ENCODE measurements at regions not wholly inside any gene's neighbourhood (a gene's known extent, or its start where the extent isn't known, plus 50 kb on each side); places are given as distances from the start of the nearest gene placed in this dataset.

DNA sequence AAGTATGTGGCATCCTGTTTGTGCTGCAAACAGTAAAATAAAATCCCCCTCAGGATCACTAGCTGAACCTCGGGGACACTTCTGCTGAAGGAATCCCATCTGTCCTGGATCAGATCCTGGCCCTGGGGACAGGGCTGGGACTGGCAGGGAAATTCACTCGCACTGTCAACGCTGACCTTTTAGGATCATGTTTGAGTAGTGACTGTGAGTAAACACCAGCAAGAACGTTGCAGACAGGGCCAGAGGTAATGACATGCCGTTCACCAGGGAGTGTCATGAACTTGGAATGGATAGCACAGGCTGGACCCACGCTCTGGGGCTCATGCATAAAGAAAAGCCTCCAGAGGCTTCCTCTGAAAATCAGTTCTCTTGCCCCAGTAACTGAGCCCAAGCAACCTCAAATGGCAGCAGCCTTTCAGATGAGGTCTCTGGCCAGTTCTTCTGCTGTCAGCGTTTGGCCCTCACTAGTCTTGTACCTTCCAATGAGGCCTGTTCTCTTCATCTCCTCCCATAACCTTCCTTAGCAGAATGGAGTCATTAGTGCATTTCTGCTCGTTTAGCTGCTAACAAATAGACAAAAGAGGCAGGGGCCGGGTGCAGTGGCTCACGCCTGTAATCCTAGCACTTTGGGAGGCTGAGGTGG is 51.0 kb upstream of the BARX2 start:
- DNase-seq (ENCODE audit: low read depth): no peak

DNA sequence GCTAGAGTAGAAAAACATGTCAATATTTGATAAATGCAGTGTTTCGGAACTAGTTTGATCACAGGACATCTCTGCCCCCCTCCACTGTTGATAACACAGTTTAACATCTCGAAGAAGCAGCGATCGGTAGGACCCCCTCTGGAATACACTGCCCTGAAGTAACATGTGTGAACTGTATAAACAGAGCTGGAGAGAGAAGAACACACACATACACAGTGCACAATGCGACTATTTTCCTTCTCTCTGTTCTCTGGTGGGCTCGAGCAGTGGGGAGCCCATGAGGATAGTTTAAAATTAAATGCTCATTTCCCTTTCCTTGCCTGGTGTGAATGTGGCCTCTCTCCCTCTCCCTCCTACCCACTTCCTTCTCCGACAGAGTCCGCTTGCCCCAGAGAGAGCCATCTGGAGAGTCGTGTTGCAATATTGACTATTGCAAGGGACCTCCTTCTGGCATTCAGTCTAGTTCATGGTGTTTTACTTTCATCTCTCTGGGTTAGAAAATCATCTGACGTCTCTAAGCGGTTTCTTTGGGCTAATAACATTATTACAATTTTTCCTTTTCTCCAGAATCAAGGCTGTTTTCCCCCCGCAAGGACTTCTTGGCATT is 51.6 kb upstream of the BARX2 start:
- no peak for DNase-seq (ENCODE audit: low read depth)

DNA sequence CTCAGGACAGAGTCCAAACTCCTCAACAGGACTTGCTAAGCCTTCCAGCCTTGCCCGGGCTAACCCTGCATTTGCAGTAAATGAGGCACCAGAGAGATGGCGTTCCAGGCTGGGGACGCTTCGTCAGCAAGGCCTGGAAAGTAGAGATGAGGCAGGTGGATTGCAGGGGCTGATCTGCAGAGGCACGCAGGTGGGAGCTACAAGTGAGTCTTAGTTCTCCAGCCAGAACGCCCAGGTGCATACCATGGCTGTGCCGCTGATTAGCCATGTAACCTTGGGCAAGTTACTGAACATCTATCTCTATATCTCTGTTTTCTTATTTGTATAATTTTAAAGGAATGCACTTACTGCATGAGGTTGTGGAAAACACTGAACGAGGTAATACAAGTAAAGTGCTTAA is 52.7 kb upstream of the BARX2 start:
- DNase-seq (ENCODE audit: low read depth): no peak

DNA sequence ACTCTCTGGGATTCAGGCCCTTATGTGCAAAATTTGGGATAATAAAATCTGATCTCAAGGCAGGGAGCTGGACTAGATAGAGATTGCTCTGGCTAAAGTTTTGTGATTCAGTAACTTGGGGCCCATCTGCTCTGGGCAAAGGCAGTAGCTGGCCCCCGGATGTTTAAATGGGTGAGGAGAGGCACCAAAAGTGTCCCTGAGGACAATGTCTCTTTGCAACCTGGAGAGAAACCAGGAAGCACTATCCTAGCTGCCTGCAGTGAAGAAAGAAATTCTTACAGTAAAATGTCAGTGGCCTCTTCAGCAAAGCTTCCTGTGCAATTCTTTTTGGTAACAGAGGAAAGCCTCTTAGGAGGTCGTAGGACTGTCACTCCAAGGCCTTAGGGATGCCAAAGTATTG is 54.6 kb upstream of the BARX2 start:
- DNase-seq (ENCODE audit: low read depth): no peak

DNA sequence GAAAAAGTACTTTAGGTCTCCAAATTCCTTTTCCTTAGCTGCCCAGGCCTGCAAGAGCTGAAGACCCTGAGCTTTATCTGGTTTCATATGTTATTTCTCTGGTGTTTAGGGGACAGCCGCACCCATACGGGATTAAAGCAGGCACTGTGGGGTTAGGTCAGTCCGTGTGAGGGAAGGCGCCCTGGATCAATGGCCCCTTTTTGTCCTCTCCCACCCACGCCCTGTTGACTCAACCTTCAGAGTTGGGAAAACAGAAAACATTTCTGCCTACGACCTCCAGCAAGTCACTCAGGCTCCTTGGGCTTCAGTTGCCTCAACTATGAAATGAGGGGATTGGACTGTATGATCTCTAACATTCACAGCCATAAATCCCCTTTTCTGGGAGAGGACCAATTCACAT is 55.2 kb upstream of the BARX2 start:
- no peak for DNase-seq (ENCODE audit: low read depth)

DNA sequence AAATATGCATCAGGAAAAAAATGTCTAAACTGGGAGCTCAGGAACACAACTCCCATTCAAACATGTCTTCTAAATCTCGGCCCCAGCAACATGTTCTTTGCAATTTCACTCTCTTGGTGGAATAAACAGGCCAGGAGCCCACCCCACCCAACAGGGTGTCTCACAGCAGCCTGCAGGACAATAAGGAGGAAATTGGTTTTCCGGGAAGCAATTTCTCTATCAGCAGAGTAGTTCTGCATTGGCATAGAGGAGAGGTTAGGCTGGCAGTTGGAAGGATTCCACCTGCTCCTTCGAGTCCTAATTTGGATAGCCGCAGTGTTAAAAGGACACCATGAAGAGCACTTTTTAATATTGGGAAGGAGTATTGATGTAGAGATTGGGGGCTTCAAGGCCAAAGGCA is 55.9 kb upstream of the BARX2 start:
- DNase-seq (ENCODE audit: low read depth): no peak

DNA sequence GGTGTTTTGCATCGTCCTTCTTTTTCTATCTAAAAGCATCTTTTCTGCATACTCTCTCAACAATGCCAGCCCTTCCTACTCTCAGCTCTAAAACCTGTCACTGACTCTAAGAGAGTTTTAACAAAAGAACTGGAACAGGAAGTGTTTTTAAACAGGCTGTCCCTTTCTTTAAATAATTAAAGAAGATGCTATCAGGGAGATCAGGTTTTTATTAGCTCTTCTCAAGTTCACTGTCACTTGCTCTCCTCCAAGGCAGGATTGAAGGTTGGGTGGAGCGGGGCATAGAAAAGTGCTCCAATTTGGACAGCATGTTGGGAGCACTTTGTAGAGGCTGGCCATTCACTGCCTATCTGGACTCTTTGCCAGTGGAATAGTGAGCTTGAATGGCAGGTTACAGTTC is 56.4 kb upstream of the BARX2 start:
- DNase-seq (ENCODE audit: low read depth): no peak

DNA sequence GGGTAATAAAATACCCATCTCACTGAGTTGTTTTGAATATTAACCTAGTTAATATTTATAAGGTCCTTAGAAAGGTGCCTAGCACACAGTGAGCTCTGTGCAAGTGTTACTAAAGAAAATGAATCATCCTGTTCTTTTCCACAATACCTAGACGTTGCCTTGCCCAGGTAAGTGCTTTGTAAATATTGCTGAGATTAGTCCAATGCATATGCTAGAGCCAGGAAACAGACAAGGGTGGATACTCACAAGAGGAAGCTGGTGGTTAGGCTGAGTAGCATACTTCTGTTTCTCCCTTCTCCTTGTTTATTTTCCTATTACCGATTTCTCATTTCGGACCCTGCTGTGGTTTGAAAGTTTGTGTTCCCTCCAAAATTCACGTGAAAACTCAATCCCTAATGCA is 58.1 kb upstream of the BARX2 start:
- no peak for DNase-seq (ENCODE audit: low read depth)

DNA sequence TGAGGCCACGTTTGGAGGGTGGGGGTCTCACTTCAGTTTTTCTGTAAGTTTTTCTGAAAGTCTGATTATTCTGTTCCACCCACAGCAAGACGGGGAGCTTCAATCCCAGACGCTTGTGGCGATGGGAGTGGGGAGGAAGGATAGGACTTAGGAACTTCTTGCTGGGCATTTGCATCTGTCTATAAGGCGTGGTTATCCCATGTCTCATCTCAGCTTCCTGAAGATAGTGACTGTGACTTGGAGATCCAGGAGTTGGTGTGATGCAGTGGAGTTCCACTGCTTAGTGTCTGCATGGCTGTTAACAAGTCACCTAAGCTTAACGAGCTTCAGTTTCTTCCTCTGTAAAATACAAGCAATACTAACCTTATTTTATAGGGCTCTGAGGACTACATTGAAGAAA is 58.9 kb upstream of the BARX2 start:
- no peak for DNase-seq (ENCODE audit: low read depth)

DNA sequence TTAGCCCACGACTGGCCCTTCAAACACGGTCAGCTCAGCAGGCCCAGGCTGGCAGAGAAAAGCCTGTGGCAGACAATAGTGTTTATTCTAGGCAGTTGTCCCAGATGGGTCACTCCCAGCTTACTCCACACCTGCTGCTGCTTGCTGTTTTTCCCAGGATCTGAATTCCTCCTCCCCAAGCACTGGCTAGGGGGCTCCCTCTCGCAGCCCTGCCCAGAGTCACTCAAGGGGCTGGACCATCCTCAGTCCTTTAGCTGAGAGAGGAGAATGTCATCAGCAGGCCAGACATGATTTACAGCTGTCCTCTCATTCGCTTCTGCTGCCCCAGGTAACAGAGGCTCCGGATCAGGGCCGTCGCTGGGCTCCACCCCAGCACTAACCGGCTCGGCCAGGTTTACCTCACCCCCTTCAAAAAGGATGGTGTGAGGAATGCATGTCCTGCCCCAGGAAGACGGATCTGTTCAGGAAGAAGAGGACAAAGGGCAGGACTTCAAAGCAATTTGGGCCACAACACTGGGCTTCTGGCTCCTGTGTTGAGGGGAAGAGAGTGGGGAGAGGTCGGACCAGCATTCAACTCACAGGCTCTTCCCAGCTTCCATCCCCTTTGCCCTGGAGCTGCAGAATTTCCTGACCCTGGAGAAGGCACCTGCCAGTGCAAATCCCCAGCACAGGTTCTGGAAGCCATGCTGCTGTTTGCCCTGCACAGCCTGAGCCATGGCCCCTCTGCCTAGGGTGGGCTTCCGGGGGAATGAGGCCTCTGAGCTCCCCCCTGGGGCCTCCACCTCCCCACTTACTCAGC is 59.7 kb upstream of the BARX2 start:
- no peak for DNase-seq (ENCODE audit: low read depth)

DNA sequence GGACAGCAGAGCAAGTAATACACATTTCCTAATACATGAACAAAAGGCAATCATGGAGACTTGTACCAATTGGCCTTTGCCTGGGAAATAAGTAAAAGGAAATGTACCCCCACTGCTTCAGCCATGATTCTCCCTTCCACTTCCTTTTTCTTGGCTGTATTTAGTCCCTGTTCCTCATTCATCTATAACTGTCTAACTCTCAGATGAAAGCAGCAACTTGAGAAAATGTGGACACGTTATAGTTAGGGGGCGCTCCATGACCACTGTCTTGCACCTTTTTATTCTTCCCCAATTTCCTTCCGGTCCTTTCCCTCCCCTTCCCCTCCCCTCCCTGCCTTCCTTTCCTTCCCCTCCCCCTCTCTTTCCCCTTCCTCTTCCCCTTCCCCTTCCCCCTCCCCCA is 61.3 kb upstream of the BARX2 start:
- DNase-seq (ENCODE audit: low read depth): no peak

DNA sequence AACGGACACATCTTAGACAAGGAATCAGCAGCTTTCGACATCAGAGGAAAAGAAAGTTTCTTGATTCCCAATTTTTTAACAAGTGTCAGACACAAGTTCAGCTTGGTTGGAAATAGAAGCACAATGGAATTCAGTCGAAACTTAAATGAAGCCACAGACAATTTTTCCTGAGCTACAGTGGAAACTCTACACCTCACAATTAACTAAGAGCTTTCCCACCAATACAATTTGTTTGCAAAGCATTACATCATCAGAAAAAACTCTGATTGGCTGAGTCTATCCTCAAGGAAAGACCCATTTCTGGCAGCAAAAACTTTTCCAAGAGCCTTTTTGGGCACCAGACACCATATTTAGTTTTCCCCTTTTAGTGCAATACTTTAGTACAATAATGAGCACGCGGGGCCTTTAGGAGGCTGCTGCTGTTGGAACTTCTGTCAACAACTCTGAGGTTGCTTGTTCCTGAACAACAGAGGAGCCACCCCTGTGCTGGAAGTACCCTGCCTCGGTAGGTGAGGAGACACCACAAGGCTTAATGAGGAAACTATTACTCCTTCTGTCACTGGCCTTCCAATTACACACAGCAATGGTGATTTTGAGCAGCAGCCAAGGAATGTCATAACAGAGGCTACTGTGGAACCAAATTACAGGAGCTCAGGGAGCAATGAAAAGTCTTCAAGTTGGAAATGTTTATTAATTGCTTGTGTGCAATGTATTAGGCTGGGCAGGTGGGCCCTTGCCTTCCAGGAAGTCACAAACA is 61.9 kb upstream of the BARX2 start:
- DNase-seq (ENCODE audit: low read depth): no peak

DNA sequence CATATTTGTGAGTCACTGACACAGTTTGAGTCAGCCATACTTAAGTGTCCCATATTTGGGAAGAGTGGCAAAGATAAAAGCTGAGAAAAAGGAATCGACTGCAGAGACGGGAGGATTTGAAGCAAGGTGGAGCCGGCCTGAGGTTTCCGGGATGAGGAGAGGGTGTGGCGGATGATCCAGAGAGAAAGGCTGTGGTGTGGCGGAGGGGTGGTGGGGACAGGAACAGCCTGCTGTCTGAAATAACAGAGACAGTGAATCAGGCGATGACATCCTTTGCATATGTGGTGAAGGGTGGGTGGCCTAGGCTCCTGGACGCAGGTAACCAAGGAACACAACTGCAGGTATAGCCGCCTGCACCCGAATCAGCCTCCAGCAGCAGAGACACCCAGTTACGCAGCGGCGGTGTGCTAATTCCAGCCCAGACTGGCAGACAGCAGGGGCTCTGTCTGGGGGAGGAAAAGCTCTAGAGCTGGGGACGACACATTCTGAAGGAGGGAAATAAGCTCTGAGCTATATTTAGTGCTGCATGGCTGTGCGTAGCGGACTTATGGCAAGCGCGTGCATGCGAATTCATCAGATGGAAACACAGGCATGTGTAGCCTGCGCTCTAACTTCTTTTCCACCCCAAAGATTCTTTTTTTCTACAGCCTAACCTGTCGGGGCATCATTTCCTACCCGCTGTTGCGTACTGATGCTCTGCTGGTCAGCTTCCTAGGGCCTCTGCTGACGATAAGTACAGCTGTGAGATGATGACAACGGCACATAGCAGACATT is 62.7 kb upstream of the BARX2 start:
- DNase-seq (ENCODE audit: low read depth): no peak

DNA sequence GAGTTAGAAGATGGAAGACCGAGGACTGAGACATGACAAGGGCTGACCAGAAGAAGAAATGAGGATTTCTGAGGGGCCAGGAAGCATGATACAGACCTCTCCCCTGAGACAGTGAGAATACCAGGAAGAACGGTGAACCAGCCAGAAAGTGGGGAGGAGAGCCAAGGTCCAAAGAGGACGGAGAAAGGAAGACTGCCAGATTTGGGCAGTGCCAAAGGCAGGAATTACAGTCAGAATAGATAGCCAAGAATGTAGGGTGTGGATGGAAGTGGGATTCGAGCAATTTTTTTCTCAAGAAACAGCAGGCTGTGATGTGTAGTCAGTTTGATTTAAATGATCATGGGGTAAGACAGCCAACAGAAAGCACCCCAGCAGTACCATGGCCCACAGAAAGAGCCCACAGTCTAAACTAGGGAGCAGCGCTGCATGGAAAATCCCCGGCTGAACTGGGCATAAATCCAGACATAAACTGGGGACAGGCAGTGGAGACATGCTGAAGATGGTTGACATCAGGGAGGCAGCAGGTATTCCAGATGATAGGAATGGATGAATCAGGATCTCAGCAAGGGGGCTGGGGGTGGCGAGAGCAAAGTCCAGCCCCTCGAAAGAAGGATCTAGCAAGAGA is 67.3 kb upstream of the BARX2 start:
- no peak for DNase-seq (ENCODE audit: low read depth)

DNA sequence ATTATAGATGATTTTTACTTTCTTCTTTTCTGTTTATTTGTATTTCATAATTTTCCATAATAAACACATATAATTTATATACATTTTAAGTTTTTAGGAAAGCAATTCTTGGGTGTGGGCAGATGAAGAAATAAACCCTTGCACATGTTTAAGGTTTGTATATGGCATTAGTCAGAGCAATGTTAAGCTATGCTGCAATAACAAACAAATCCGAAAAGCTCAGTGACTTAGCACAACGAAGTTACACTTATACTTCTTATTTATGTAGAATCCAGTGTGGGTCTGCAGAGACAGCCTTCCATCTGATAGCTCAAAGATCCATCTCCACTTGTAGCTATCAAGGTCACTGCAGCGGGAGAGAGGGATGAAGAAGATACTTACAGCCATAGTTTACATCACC is 68.5 kb upstream of the BARX2 start:
- no peak for DNase-seq (ENCODE audit: low read depth)

DNA sequence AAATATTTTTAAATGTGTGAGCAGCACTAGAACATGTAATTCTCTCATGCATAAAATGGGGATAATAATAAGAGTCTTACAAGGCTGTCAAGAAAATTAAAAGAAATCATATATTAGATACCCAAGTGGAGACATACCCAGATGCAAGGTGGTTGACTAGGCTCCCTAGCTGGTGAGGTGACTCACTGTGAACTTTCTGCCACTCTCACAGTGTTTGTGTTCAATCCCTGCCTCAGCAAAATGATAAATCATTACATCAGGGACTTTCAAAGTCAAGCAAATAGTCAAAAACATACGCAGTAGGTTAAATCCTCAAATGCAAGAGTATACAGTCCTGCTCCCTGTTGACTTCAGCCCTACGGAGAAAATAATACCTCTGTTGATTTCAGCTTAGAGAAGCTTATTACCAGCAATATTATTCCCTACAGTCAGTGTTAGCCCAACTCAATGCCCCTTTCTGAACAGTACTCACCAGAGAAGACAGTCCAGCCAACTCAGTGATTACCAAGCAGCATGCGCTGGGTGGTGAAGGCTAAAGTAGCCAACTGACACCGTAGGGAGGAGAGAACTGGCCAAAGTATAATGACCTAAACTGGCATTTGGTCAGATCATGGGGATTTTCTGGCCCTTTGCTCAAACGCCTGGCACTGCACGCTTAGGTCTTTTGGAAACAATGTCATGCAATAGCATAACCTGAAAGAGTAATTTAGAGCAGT is 73.1 kb upstream of the BARX2 start:
- DNase-seq (ENCODE audit: low read depth): no peak

DNA sequence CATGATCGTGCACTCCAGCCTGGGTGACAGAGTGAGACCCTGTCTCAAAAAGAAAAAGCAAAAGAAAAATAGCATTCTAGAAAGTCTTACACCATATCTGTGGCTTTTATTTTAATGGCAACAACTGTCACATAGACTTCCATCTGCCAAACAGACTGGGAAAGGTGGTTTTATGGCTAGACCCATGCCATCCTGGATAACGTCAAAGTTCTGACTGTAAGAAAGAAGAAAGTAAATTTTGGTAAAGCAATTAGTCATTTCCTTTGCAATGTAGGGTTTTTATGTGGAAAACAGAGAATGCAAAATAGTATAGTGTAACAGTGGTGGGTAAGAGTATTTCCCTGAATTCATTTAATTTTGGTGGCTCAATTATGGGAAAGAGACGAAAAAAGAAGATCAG is 75.5 kb upstream of the BARX2 start:
- no peak for DNase-seq (ENCODE audit: low read depth)

DNA sequence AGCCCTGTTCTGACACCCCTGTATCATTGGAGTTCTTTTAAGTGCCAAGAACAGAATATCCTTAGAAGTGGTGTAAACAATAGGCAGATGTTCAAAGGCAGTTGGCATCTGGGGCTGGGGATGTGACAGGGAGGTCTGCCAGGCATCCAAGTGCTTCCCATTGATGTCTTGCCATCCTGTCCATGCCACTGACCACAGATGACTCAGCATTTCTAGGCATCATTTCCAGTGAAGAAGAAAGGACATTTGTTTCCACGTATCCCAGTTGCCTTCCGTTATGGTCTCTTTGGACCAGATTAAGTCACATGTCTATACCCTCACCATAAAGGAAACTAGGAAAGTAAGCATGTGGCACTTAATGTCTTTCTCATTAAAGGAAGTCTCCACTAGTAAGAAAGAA is 76.7 kb upstream of the BARX2 start:
- no peak for DNase-seq (ENCODE audit: low read depth)

DNA sequence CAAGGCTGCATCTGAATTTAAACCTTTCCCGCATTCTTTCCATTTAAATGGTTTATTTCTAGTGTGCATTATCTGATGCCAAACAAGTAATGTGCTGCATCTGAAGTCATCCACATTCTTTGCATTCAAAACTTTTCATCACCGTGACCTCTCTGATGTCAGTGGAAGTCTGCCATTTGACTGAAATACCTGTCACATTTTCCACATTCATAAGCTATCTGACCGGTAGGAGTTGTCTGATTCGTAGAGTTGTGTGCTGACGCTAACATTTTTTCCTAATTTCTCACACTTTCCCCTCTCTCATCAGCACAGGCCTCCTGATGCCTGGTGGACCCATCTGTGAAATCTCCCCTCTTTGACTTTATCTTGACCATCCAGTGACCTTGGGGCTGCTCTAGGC is 79.9 kb upstream of the BARX2 start:
- DNase-seq (ENCODE audit: low read depth): no peak

DNA sequence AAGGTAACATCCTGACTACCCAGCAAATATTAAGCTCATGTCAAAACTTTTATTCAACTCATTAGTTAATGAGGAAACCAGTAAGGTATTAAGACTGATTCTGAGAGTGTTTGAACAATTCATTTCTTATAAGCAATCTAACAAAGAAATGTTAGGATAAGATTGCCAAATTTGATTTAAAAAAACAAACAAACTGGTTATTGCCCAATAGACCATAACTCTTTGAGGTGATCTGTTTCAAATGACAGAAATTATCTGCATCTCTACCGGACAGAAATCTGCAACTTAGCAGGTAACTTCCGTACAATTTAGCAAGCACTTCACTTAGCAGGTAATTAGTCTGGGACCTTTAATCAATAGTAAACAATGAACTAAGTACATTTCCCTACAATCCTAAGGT is 82.9 kb upstream of the BARX2 start:
- DNase-seq (ENCODE audit: low read depth): no peak

DNA sequence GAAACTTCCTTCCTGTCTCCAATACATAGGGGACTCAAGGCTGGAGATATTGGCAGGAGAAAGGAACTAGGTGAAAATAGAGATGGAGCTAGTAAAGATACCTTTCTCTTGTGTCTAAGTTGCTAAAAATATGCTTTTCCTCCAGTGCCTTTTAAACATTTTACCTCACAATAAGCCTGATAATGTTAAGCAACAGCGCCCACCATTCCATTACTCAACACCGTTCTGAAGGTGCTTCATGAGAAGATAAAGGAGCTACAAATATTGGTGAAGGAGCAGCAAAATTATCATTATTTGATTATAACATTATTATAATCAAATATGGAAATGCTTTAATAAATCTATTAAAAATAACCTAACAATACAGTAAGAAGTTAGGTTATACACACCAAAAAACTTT is 83.6 kb upstream of the BARX2 start:
- no peak for DNase-seq (ENCODE audit: low read depth)

Measured in stimulated activated CD8-positive, alpha-beta memory T cell treated with anti-CD3 and anti-CD28 coated beads, Interleukin-12 subunit alpha, Interleukin-12 subunit beta, amount 100 ng/mL, for 4 hours (primary cell).